ENCODE measurements at regions not wholly inside any gene's neighbourhood (a gene's known extent, or its start where the extent isn't known, plus 50 kb on each side); places are given as distances from the start of the nearest gene placed in this dataset.

DNA sequence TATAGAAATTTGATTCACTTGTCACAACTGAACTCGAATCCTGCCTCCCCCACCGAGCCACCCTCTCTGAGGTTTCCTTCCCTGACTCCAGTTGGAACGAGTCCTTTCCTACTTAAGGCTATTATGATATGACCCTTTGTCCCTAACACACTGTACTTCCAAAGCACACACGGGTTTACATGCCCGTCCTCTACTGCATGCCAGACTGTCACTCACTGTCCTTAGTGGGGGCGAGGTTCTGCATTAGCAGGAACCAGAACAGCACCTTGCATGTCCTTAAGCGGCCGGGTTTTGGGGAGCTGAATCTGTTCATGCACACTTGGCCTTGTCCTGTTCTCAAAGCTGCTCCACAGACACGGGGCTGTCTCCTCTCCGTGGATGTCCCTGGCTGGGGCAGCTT is 164.6 kb upstream of the KCNJ6 start:
- DNase-seq (ENCODE audit: low read depth in 2 of 2): no peak
- Histone ChIP-seq H3K36me3 (ENCODE audit: control insufficient read depth, insufficient read depth, low read length) (no peaks in the 10 kb centered on the region), H3K4me2 (ENCODE audit: extremely low read depth, insufficient read depth, low read length) (no peak overlapping the region), H3K27ac (ENCODE audit: insufficient read depth, low read length) (no peak overlapping the region), H3K79me2 (ENCODE audit: control insufficient read depth, insufficient read depth, low read length) (no peaks in the 10 kb centered on the region), H3K9me3 (ENCODE audit: control insufficient read depth, insufficient read depth, low read depth, low read length) (no peaks in the 10 kb centered on the region), H3K4me1 (ENCODE audit: control insufficient read depth, extremely low read depth, insufficient read depth, low read length) (no peaks in the 10 kb centered on the region), H3K27me3 (ENCODE audit: control insufficient read depth, insufficient read depth, low read length) (peaks cover 8% of the 10 kb centered on the region), H3K4me3 (replicated peaks in 1 of 4; ENCODE audit: control extremely low read depth in 1 of 4, insufficient read depth in 1 of 4, low read depth in 3 of 4, low read length in 4 of 4) (no peak overlapping the region), H4K20me1 (ENCODE audit: control insufficient read depth, extremely low read depth, insufficient read depth, low read length) (no peaks in the 10 kb centered on the region), H2AFZ (ENCODE audit: low read length) (no peak overlapping the region), H3K9ac (ENCODE audit: insufficient read depth, low read length) (no peak overlapping the region)
- TF ChIP-seq EZH2 (IDR thresholded peaks at IDR 0.05; ENCODE audit: low read length, missing control alignments): no peak
- TF ChIP-seq, protein P1, sequence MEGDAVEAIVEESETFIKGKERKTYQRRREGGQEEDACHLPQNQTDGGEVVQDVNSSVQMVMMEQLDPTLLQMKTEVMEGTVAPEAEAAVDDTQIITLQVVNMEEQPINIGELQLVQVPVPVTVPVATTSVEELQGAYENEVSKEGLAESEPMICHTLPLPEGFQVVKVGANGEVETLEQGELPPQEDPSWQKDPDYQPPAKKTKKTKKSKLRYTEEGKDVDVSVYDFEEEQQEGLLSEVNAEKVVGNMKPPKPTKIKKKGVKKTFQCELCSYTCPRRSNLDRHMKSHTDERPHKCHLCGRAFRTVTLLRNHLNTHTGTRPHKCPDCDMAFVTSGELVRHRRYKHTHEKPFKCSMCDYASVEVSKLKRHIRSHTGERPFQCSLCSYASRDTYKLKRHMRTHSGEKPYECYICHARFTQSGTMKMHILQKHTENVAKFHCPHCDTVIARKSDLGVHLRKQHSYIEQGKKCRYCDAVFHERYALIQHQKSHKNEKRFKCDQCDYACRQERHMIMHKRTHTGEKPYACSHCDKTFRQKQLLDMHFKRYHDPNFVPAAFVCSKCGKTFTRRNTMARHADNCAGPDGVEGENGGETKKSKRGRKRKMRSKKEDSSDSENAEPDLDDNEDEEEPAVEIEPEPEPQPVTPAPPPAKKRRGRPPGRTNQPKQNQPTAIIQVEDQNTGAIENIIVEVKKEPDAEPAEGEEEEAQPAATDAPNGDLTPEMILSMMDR (conservative IDR thresholded peaks at IDR 0.05 in 1 of 2, IDR thresholded peaks at IDR 0.05 in 1 of 2; ENCODE audit: low read depth in 1 of 2, low read length in 2 of 2): no peak

DNA sequence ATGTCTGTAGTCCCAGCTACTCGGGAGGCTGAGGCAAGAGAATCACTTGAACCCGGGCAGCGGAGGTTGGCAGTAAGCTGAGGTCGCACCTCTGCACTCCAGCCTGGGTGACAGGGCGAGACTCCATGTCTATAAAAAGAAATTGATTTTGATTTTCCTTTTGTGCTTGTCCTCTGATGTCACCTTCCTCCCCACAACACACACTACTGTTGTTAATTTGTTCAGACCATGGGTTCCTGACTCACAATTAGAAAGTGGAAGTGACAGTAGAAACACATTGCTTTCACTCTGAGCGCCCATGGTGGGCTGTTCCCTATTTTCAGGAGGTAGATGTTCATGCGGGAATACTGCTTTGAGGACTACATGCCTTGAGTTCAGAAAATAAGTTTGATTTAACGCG is 165.5 kb upstream of the KCNJ6 start:
- no peak overlapping the region for H3K9ac ChIP-seq (ENCODE audit: insufficient read depth, low read length)
- H3K4me1 ChIP-seq (ENCODE audit: control insufficient read depth, extremely low read depth, insufficient read depth, low read length): no peaks in the 10 kb centered on the region
- no peaks in the 10 kb centered on the region for H3K9me3 ChIP-seq (ENCODE audit: control insufficient read depth, insufficient read depth, low read depth, low read length)
- H3K27me3 ChIP-seq (ENCODE audit: control insufficient read depth, insufficient read depth, low read length): no peaks in the 10 kb centered on the region
- no peak for DNase-seq (ENCODE audit: low read depth in 2 of 2)
- H3K4me3 ChIP-seq (replicated peaks in 1 of 4; ENCODE audit: control extremely low read depth in 1 of 4, insufficient read depth in 1 of 4, low read depth in 3 of 4, low read length in 4 of 4): no peak overlapping the region
- no peak overlapping the region for H3K4me2 ChIP-seq (ENCODE audit: extremely low read depth, insufficient read depth, low read length)
- no peaks in the 10 kb centered on the region for H3K36me3 ChIP-seq (ENCODE audit: control insufficient read depth, insufficient read depth, low read length)
- TF ChIP-seq, protein P1 (conservative IDR thresholded peaks at IDR 0.05 in 1 of 2, IDR thresholded peaks at IDR 0.05 in 1 of 2; ENCODE audit: low read depth in 1 of 2, low read length in 2 of 2): no peak
- no peak for TF ChIP-seq EZH2 (IDR thresholded peaks at IDR 0.05; ENCODE audit: low read length, missing control alignments)
- no peak overlapping the region for H3K27ac ChIP-seq (ENCODE audit: insufficient read depth, low read length)
- H4K20me1 ChIP-seq (ENCODE audit: control insufficient read depth, extremely low read depth, insufficient read depth, low read length): no peaks in the 10 kb centered on the region
- no peak overlapping the region for H2AFZ ChIP-seq (ENCODE audit: low read length)
- H3K79me2 ChIP-seq (ENCODE audit: control insufficient read depth, insufficient read depth, low read length): no peaks in the 10 kb centered on the region

DNA sequence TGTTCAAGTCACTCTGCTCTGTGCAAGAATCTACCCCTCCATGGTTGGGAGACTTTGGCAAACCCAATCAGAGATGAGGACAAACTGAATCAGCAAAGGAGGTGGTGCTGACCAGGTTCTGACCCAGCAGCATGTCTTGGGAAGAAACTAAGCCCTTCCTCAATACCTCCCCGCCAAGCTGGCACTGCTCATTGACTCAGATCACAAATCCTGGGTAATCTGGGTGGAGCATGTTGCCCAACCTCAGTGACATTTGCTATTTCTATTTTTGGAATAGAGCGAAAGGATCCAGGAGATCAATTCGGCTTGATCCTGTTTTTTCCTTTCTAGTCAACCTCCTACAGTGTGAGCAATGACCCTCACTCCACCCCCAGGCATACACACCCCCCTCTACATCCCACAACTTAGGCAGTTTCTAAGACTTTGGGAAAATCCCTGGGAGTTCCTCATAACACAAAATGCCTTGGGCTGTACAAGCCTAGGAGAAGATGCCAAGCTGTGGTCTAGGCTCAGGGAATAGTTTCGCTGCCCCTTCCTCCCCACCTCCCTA is 166.8 kb upstream of the KCNJ6 start:
- DNase-seq (ENCODE audit: low read depth in 2 of 2): no peak
- no peaks in the 10 kb centered on the region for H3K27me3 ChIP-seq (ENCODE audit: control insufficient read depth, insufficient read depth, low read length)
- H3K9ac ChIP-seq (ENCODE audit: insufficient read depth, low read length): no peak overlapping the region
- no peak for TF ChIP-seq EZH2 (IDR thresholded peaks at IDR 0.05; ENCODE audit: low read length, missing control alignments)
- TF ChIP-seq, protein P1 (conservative IDR thresholded peaks at IDR 0.05 in 1 of 2, IDR thresholded peaks at IDR 0.05 in 1 of 2; ENCODE audit: low read depth in 1 of 2, low read length in 2 of 2): no peak
- H4K20me1 ChIP-seq (ENCODE audit: control insufficient read depth, extremely low read depth, insufficient read depth, low read length): no peaks in the 10 kb centered on the region
- no peak overlapping the region for H3K4me3 ChIP-seq (replicated peaks in 1 of 4; ENCODE audit: control extremely low read depth in 1 of 4, insufficient read depth in 1 of 4, low read depth in 3 of 4, low read length in 4 of 4)
- H3K36me3 ChIP-seq (ENCODE audit: control insufficient read depth, insufficient read depth, low read length): no peaks in the 10 kb centered on the region
- no peaks in the 10 kb centered on the region for H3K4me1 ChIP-seq (ENCODE audit: control insufficient read depth, extremely low read depth, insufficient read depth, low read length)
- H2AFZ ChIP-seq (ENCODE audit: low read length): no peak overlapping the region
- H3K79me2 ChIP-seq (ENCODE audit: control insufficient read depth, insufficient read depth, low read length): no peaks in the 10 kb centered on the region
- no peak overlapping the region for H3K4me2 ChIP-seq (ENCODE audit: extremely low read depth, insufficient read depth, low read length)
- H3K27ac ChIP-seq (ENCODE audit: insufficient read depth, low read length): no peak overlapping the region
- H3K9me3 ChIP-seq (ENCODE audit: control insufficient read depth, insufficient read depth, low read depth, low read length): no peaks in the 10 kb centered on the region

Measured in fibroblast of lung (primary cell).